NK-92 treated with Interleukin-12 subunit alpha and Interleukin-12 subunit beta, amount 100 ng/mL, for 24 hours (cell line): ENCODE measurements at regions not wholly inside any gene's neighbourhood (a gene's known extent, or its start where the extent isn't known, plus 50 kb on each side); places are given as distances from the start of the nearest gene placed in this dataset.

Experiments
- DNase-seq: peaks from one replicate; lab custom pipeline; 2025; lab: John Stamatoyannopoulos, UW

- no peak for DNase-seq
Observed at GRCh38 chr1:221812088-221812752, 70.3 kb upstream of the DUSP10 start.

DNA sequence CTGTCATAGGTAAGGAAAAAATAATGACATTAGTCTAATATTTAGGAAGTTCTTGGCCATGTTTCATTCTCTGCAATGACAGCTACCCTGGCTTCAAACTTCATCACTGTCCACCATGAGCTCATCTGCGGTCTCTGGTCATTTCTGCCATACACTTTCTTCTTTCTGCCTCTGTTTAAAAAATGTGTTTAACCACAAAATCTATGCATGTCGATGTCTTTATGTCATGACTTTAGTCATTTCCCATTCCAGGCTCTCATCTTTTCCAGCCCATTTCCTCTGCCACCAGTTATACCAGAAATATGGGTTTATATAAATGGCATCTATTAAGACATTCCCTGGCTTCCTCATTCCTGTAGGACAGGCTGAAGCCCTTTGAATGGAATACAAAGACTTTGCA is 68.5 kb upstream of the DUSP10 start:
- DNase-seq, result no peak

- no peak for DNase-seq
Observed at GRCh38 chr1:221809091-221810029, 67.5 kb upstream of the DUSP10 start.

DNA sequence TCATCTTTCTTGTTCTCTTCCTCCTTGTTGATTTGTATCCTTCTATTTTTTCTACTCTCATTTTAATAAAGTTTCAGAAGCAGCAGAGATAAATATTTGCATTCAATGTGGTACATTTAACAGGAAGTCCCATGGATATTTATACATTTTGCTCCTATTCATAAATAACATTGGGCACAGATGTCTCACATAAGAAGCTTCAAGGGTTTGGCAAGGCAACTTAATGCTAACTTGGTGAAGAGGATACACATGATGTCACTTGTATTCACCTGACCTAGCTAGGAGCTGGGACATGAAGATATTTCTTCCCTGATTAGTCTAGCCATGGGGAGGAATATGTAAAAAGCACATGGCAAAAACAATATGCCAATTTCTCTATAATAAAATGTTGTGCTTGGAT is 65.1 kb upstream of the DUSP10 start:
- no peak for DNase-seq

DNA sequence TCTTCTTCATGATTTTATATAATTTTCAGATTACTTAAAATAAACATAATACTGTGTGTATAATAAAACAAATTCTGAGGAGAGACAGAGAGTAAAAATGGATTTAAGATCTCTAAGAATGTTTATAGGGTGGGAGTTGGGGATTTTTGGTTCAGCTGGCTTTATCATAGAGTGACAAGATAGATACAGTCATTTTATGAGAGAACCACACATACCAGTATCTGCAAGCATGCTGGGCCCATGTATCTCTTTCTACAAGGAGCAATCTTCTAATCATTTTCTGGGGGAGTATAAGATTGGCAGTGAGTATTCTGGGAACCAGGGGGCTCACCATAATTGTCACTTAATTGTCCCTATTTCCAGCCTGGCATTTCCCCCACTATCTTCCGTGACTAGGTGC is 64.3 kb upstream of the DUSP10 start:
- DNase-seq, result no peak

- DNase-seq, result no peak
Observed at GRCh38 chr1:221805121-221805520, 63.2 kb upstream of the DUSP10 start.

- DNase-seq, result no peak
Observed at GRCh38 chr1:221804303-221804702, 62.4 kb upstream of the DUSP10 start.

DNA sequence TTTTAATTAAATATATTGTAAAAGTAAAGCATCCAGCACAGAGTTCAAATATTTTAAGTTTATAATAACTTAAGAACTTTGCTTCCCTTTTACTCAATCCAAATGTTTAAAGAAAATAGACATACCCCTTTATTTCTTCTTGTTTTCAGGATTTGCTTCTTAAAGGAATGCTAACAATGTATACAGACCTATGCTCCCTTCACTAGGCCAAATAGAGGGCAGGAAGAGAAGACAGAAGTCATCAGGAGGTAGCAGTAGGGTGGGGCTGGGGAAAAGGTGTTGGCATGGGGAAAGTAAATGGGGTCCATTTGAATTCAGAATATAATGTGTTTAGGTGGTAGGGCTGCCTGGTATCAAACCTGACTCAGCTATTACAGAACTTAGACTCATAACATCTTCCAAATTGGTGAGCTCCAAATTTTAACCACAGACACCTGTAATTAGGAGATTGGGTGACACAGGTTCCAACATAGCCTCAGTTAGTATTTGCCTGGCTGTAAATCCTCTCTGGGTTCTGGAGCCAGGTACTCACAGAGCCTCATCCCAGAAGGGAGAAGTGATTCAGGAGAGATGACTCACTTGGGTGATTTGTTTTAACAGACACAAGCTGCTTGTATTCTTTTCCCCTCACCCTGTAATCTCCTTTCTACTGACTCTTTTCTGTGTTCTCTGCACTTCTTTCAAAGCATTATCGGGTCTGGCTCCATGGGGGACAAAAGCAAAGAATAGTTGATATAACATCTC is 60.1 kb upstream of the DUSP10 start:
- no peak for DNase-seq

- no peak for DNase-seq
Observed at GRCh38 chr1:221801251-221801661, 59.4 kb upstream of the DUSP10 start.

- no peak for DNase-seq
Observed at GRCh38 chr1:221800831-221801230, 58.9 kb upstream of the DUSP10 start.

- no peak for DNase-seq
Observed at GRCh38 chr1:221797506-221797905, 55.6 kb upstream of the DUSP10 start.

DNA sequence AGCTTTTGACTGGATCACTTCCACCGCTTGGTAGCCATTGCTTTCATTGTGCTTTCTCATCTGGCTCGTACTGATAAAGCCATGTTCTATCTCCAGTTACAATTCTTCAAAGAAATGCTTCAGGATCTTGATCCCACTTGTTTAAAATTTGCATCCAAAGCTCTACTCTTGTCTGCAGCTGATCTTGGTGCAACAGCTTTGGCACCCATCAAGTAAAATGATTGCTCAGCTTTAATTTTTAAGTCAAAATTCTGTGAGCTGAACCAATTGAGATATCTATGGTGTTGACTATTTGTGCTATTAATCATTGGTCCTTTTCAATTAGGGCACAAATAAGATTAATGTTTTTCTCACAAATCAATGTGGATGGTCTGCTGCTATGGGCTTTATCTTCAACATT is 54.8 kb upstream of the DUSP10 start:
- DNase-seq, result no peak

DNA sequence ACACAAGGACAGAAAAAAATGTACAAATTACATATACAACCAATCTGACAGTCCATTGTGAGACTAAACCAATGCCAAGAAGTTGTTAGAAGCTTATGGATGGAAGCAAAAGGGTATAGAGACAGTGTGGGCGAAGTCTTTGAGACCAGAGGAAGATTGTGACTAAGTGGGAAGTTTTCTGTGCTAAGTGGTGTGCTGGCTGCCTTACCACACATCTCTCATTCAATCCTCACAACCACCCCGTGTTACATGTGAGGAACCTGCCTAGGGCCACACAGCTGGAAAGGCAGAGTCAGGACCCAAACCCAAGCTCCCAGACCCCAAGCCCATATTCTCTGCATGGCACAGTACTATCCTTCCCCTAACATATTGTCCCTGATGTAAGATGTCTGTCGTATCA is 53.5 kb upstream of the DUSP10 start:
- DNase-seq, result no peak

DNA sequence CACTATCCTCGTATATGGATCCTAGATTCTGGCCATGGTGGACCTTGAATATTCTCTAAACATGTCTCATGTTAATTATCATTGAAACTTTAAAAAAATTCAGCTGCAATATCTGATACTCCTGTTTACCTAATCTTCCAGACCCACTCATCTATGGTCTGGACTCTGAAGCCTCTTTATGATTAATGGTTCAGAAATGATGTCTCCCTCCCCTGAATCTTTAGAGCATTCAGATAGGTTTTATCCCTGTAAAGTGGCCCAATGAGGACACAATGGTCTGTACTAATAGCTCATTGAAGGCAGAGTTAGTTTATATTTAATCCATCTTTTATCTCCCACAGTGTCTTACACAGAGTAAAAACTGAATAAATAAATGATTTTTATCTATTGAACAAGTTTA is 53.0 kb upstream of the DUSP10 start:
- no peak for DNase-seq

GRCh38 chr1:221794079-221794670 is 52.3 kb upstream of the DUSP10 start:
- DNase-seq, result no peak

GRCh38 chr1:221793439-221794078 is 51.7 kb upstream of the DUSP10 start:
- peak; percentile 15 for DNase-seq

- DNase-seq, result no peak
Observed at GRCh38 chr1:221791846-221792245, 50.0 kb upstream of the DUSP10 start.
